Thyroid gland (tissue), 4 donors: ENCODE measurements at regions not wholly inside any gene's neighbourhood (a gene's known extent, or its start where the extent isn't known, plus 50 kb on each side); places are given as distances from the start of the nearest gene placed in this dataset.

Experiments
- POLR2A ChIP-seq, 2 donors: fragments of 450-650 bp; IDR thresholded peaks; one replicate each; pipeline ENCODE4 v1.6.1; 2017; ENCODE audit warnings: antibody characterized with exemption in 2 of 2, mild to moderate bottlenecking in 2 of 2, moderate library complexity in 1 of 2
- TF ChIP-seq, protein P1 (sequence below), 6 experiments: fragments of 200-600 bp in 3 of 6; fragments of 450-650 bp in 3 of 6; sonication (generic) in 3 of 6; IDR thresholded peaks; one replicate each; pipeline ENCODE4 v1.5.1; 2016 to 2019; ENCODE audit warnings: antibody characterized with exemption in 6 of 6, mild to moderate bottlenecking in 2 of 6, inconsistent platforms in 1 of 6, moderate library complexity in 1 of 6

DNA sequence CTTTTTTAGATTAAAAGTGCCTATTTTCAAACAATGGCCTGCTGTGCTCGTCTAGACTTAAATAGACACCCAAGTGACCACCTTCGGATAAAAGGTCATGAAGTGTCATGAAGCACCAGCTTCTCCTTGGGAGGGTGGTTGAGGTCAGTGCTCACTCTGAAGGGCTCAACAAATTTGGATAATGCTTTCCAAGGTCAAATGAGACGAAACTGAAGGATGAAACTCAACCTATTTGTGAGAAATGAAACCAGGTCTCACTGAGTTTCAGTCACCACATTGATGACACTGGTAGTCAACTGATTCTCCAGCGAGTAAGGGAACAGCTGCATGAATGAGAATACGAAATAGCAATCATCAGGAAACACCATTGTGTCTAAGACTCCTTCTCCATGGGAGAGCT, 852.6 kb downstream of the NTRK3 start:
- TF ChIP-seq, protein P1, sequence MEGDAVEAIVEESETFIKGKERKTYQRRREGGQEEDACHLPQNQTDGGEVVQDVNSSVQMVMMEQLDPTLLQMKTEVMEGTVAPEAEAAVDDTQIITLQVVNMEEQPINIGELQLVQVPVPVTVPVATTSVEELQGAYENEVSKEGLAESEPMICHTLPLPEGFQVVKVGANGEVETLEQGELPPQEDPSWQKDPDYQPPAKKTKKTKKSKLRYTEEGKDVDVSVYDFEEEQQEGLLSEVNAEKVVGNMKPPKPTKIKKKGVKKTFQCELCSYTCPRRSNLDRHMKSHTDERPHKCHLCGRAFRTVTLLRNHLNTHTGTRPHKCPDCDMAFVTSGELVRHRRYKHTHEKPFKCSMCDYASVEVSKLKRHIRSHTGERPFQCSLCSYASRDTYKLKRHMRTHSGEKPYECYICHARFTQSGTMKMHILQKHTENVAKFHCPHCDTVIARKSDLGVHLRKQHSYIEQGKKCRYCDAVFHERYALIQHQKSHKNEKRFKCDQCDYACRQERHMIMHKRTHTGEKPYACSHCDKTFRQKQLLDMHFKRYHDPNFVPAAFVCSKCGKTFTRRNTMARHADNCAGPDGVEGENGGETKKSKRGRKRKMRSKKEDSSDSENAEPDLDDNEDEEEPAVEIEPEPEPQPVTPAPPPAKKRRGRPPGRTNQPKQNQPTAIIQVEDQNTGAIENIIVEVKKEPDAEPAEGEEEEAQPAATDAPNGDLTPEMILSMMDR (IDR thresholded peaks at IDR 0.05), result no peak
- TF ChIP-seq POLR2A (IDR thresholded peaks at IDR 0.05), result no peak
